ENCODE measurements at regions not wholly inside any gene's neighbourhood (a gene's known extent, or its start where the extent isn't known, plus 50 kb on each side); places are given as distances from the start of the nearest gene placed in this dataset.
A peak's percentile ranks its signal among the peaks of the same experiment; 100 is the strongest.

DNA sequence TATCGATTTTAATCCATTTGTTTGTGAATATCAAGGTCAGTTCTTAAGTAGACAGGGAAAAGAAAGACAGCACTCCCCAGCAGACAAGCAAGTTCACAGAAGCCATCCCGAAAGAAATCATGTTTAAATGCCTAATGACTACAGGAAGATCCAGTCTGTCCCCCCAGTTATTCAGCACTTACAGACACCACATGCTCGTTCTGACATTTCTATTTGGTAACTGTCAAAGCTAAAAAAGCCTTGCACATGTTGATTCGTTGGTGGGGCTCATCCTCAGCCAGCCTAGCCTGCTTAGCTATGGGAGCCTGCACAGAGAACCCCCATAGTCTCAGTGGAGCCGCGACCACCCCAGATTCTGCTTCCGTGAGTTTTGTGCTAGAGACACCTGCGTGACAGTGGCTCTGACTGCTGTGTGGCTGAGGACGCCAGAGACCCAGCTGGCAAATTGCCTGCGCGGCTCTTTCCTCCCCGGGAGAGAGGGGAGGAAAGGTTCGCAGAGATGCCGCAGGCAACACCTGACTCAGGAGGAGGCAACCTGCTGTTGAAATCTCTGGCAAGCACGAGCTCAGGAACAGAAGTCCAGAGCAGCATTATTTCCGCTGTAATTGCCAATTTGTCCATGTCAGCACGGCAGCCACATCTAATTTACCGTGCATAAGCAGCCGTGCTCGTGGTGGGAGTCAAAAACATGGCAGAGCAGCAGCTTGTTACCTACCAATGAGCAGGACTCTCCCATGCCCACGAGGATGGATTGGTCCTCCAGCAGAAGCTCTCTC, 194.2 kb downstream of the GPAM start:
- no peak for DNase-seq (ENCODE audit: low spot score)

- DNase-seq (ENCODE audit: low spot score): no peak
Measured at GRCh38 chr10:111990734-111991133, 192.8 kb downstream of the GPAM start.

- DNase-seq (ENCODE audit: low spot score): no peak
Measured at GRCh38 chr10:111993321-111993720, 190.2 kb downstream of the GPAM start.

DNA sequence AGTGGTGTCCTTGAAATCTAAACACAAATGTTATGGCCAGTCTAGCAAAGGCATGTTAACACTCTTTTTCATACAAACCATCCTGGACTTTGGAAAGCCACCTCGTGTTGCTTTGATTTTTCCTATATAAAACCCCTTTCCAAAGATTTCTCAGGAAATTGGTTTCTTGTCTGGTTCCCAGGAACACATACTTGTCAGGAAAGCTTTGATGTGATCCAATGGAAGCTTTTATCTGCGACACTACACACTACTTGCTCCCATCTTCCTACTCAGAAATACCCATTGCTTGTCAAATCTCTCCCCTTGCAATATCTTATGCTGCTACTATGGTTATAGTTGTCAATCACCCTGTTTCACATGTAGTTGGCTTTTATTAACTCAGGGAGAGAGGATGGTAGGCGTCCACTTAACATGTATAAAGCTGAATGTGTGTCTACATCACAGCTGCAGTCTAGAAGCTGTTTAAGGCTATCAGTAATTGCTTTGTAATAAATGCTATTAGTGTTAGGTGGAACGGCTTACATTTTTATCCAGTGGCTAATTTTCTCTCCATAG, 189.6 kb downstream of the GPAM start:
- no peak for DNase-seq (ENCODE audit: low spot score)

DNA sequence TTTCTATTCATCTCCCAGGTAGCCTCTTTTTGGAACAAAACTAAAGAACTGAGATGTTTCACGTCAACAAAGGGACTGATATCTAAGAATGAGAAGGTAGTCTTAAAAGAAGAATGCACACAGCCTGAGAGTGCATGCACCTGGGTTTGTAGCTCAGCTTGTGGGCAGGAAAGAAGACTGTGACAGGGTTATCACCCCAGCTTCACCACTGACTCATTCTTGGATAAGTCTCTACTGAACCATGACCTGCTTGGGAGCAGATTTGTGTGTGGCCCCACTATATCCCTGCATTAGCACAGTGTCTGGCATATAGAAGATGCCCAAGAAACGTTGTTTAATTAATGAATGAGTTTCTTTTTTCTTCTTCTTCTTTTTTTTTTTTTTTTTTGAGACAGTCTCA, 187.5 kb downstream of the GPAM start:
- DNase-seq (ENCODE audit: low spot score): peak; percentile 47

- no peak for DNase-seq (ENCODE audit: low spot score)
Measured at GRCh38 chr10:111998728-111999127, 184.8 kb downstream of the GPAM start.

- DNase-seq (ENCODE audit: low spot score): no peak
Measured at GRCh38 chr10:111999205-111999914, 184.2 kb downstream of the GPAM start.

DNA sequence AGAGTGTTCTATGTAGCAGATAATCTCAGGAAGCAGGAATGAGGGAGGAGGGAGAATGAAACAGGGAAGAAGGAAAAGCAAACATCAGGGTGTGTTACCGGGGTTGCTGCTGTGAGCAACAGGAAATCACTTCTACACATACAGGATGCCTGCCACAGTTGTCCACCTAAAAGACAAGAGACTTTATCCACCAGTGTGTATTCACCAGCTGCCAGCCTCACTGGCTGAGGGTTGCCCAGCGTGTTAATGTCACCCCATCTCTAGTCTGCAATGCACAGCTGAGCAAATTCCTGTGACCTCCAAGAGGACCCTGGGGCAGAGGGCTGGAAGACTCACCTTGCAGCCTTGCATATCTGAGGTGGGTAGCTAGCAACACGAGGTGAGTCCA, 183.7 kb downstream of the GPAM start:
- no peak for DNase-seq (ENCODE audit: low spot score)

DNA sequence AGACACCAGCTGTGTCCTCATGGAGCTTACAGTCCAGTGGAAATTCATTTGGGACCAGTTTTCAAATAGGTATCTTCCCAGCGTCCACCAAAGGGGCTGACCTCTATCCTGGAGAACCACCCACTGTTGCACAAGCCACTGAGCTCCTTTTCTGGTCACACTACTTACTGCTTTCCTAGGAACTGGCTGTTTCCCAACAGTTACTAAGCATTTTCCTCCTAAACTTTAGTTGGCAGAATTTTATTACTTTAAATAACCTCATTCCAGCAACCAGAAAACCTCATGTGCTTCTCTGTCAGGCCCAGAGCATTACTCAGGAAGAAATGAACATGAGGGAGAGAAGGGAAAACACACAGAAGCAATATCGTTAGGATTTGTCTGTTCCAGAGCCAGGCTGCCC, 183.1 kb downstream of the GPAM start:
- DNase-seq (ENCODE audit: low spot score): no peak

GRCh38 chr10:112002206-112002605, 181.4 kb downstream of the GPAM start:
- peak; percentile 39 for DNase-seq (ENCODE audit: low spot score)

- no peak for DNase-seq (ENCODE audit: low spot score)
Measured at GRCh38 chr10:112004075-112004474, 179.5 kb downstream of the GPAM start.

DNA sequence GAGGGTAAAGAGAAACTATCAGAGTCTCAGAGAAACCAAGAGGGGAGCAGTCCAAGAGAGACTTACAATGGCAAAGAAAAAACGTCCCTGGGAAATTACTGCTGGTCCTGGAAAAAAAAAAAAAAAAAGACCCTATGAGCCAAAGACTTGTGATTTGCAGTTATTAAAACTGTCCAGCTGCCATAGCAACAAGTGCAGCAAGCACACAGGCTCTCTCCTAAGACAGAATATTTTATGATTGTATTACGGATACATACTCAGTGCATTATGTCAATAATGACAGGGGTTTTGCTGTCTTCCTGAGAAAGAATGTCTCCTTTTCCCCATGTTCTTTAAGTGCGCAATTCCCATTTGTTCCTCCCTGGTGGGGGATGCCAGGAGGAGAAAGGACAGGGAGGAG, 178.5 kb downstream of the GPAM start:
- no peak for DNase-seq (ENCODE audit: low spot score)

GRCh38 chr10:112006407-112006806, 177.2 kb downstream of the GPAM start:
- no peak for DNase-seq (ENCODE audit: low spot score)

- DNase-seq (ENCODE audit: low spot score): no peak
Measured at GRCh38 chr10:112006831-112007230, 176.7 kb downstream of the GPAM start.

DNA sequence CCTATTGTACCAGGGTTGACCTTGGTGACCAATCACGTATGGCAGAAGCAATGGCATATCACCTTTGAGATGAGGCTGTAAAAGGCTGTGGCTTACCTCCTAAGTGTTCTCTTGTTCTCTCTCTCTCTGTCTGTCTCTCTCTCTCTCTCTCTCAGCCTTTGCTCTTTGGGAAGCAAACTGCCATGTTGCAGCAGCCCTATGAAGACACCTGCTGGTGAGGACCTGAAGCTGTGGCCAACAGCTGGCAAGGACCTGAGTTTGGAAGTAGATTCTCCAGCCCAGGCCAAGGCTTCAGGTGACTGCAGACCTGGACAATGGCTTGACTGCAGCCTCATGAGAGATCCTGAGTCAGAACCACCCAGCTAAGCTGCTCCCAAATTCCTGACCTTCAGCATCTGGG, 161.4 kb downstream of the GPAM start:
- no peak for DNase-seq (ENCODE audit: low spot score)

GRCh38 chr10:112024079-112024478, 159.5 kb downstream of the GPAM start:
- DNase-seq (ENCODE audit: low spot score): no peak

DNA sequence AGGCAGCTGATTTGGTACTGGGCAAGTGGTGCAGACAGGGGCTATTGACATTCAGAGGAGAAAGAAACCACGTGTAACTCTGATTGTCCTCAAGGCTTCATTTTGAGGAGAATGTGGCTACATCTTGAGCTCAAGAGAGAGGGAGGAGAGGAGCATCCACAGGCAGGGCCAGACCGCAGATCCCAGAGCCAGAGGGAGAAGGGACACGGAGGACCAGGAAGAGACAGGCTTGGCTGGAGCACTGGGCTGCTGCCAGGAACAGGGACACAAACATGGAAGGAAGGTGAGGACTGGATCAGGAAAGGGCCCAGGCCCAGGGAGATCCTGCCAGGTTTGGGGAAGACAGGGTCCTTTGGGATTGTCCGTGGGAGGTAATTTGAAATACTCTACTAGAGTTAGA, 158.3 kb downstream of the GPAM start:
- DNase-seq (ENCODE audit: low spot score): no peak

- no peak for DNase-seq (ENCODE audit: low spot score)
Measured at GRCh38 chr10:112026438-112026837, 157.1 kb downstream of the GPAM start.

DNA sequence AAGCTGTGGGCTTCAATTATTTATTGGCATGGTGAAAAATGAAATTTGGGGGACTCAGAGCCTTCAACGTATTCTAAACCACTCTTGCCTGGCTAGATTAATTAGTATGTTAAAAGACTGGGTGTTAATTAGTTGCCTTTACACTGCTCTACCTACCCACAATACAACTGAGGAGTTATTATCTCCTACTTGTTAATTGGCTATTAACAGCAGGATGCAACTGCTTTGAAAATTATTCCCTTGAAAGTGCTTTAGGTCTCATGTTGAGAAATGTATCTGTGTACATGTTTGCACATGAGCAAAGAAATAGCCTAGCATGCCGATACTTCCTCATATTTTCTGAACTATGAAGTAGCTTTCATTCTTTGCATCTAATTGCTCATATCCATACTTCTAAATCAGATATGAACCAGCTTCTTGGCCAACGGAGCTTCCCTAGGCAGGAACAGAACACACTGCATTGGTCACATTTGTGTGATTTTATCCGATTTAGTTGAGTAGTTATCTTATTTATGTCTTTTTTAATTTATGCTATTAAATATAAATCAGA, 155.8 kb downstream of the GPAM start:
- DNase-seq (ENCODE audit: low spot score): no peak

GRCh38 chr10:112030431-112030830, 153.1 kb downstream of the GPAM start:
- DNase-seq (ENCODE audit: low spot score): no peak

- DNase-seq (ENCODE audit: low spot score): no peak
Measured at GRCh38 chr10:112039823-112040222, 143.7 kb downstream of the GPAM start.

DNA sequence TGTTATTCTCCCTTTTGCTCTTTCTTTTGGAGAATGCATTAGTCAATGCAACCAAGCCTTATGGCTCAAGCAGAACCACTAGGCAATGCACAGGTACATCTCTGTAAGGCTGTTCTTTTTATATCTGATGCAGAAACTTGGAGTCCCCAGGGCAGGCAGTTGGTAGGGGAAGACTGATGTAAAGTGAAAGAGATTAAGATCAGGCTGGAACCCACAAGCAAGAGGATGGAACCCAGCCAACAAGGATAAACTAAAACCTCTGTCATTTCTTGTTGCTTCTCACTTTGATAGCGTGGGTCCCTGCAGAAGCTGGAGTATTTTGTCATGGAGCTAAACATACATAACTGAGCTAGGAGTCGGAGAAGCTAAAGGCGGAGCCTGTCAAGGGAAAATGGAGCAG, 142.9 kb downstream of the GPAM start:
- no peak for DNase-seq (ENCODE audit: low spot score)

- DNase-seq (ENCODE audit: low spot score): no peak
Measured at GRCh38 chr10:112045938-112046337, 137.6 kb downstream of the GPAM start.
